HK-2 (cell line): ENCODE measurements at regions not wholly inside any gene's neighbourhood (a gene's known extent, or its start where the extent isn't known, plus 50 kb on each side); places are given as distances from the start of the nearest gene placed in this dataset.

Experiments used
- DNase-seq: peaks from one replicate; pipeline ENCODE4 v3.0.0-alpha.2; 2018; ENCODE audit not compliant: unreplicated experiment

- no peak for DNase-seq
These were observed 112.5 kb upstream of the SOX9 start for GRCh38 chr17:72008236-72008876.

- no peak for DNase-seq
These were observed 109.3 kb upstream of the SOX9 start for GRCh38 chr17:72011561-72011960.

GRCh38 chr17:72021417-72022041 lies 99.3 kb upstream of the SOX9 start:
- no peak for DNase-seq

GRCh38 chr17:72022328-72023275 lies 98.2 kb upstream of the SOX9 start:
- DNase-seq: no peak

- DNase-seq: no peak
These were observed 96.4 kb upstream of the SOX9 start for GRCh38 chr17:72024457-72024856.

- DNase-seq: no peak
These were observed 95.7 kb upstream of the SOX9 start for GRCh38 chr17:72025113-72025512.

- DNase-seq: no peak
These were observed 90.5 kb upstream of the SOX9 start for GRCh38 chr17:72030067-72030899.

GRCh38 chr17:72031219-72031884 lies 89.5 kb upstream of the SOX9 start:
- DNase-seq: no peak

- DNase-seq: no peak
These were observed 87.5 kb upstream of the SOX9 start for GRCh38 chr17:72033334-72033733.

- DNase-seq: no peak
These were observed 86.8 kb upstream of the SOX9 start for GRCh38 chr17:72034000-72034399.

- DNase-seq: no peak
These were observed 82.4 kb upstream of the SOX9 start for GRCh38 chr17:72038427-72038826.

- DNase-seq: no peak
These were observed 81.3 kb upstream of the SOX9 start for GRCh38 chr17:72039490-72039889.

- no peak for DNase-seq
These were observed 74.6 kb upstream of the SOX9 start for GRCh38 chr17:72046178-72046577.

GRCh38 chr17:72046643-72047612 lies 73.9 kb upstream of the SOX9 start:
- DNase-seq: no peak

GRCh38 chr17:72049914-72050313 lies 70.9 kb upstream of the SOX9 start:
- DNase-seq: no peak

- no peak for DNase-seq
These were observed 67.8 kb upstream of the SOX9 start for GRCh38 chr17:72053036-72053435.

- no peak for DNase-seq
These were observed 67.4 kb upstream of the SOX9 start for GRCh38 chr17:72053449-72053848.

- DNase-seq: no peak
These were observed 64.7 kb upstream of the SOX9 start for GRCh38 chr17:72056155-72056554.

- DNase-seq: no peak
These were observed 64.0 kb upstream of the SOX9 start for GRCh38 chr17:72056727-72057290.

GRCh38 chr17:72060084-72060483 lies 60.7 kb upstream of the SOX9 start:
- no peak for DNase-seq
